Thyroid gland (tissue), 4 donors: ENCODE measurements at regions not wholly inside any gene's neighbourhood (a gene's known extent, or its start where the extent isn't known, plus 50 kb on each side); places are given as distances from the start of the nearest gene placed in this dataset.

ENCODE experiments used
- DNase-seq, 2 donors: peaks; one replicate each; pipeline ENCODE4 v3.0.0-alpha.2; 2019
- H3K27ac ChIP-seq, 3 donors: fragments of 200-600 bp; sonication (generic); 1 replicate in 2 of 3; 2 replicates in 1 of 3; pipeline ENCODE4 v1.5.1; 2016 to 2019; ENCODE audit warnings: mild to moderate bottlenecking in 1 of 3, moderate library complexity in 1 of 3
- H3K27me3 ChIP-seq: fragments of 200-600 bp; sonication (generic); one replicate; pipeline ENCODE4 v1.5.1; 2019
- H3K36me3 ChIP-seq, 2 donors: fragments of 200-600 bp; sonication (generic); one replicate each; pipeline ENCODE4 v1.5.1; 2016 to 2019
- H3K4me1 ChIP-seq, 2 donors: fragments of 200-600 bp; sonication (generic); one replicate each; pipeline ENCODE4 v1.5.1; 2017 to 2019
- H3K4me3 ChIP-seq, 3 donors: fragments of 200-600 bp; sonication (generic); replicated peaks in 1 of 3; 1 replicate in 2 of 3; 2 replicates in 1 of 3; pipeline ENCODE4 v1.5.1; 2016; ENCODE audit warnings: mild to moderate bottlenecking in 1 of 3
- H3K9me3 ChIP-seq: fragments of 200-600 bp; sonication (generic); one replicate; pipeline ENCODE4 v1.5.1; 2017
- CTCF ChIP-seq, 6 experiments: fragments of 200-600 bp in 3 of 6; fragments of 450-650 bp in 3 of 6; sonication (generic) in 3 of 6; IDR thresholded peaks; one replicate each; pipeline ENCODE4 v1.5.1; 2016 to 2019; ENCODE audit warnings: antibody characterized with exemption in 6 of 6, mild to moderate bottlenecking in 2 of 6, inconsistent platforms in 1 of 6, moderate library complexity in 1 of 6
- POLR2A ChIP-seq, 2 donors: fragments of 450-650 bp; IDR thresholded peaks; one replicate each; pipeline ENCODE4 v1.6.1; 2017; ENCODE audit warnings: antibody characterized with exemption in 2 of 2, mild to moderate bottlenecking in 2 of 2, moderate library complexity in 1 of 2
- WGBS, 2 donors: methylation state at CpG; one replicate each; pipeline ENCODE4 v1.1.5; 2017; 5-methylcytosine and 5-hydroxymethylcytosine counted together
- intact Hi-C: fragments of 100-400 bp; cut with DNase I; formaldehyde crosslinking; loops from one replicate; pipeline ENCODE4 v1.15.1; 2023

GRCh38 chr2:70011335-70011734, 49.9 kb upstream of the ASPRV1 start:
- Histone ChIP-seq H3K36me3 (no peaks in the 10 kb centered on the region), H3K27ac (no peak overlapping the region), H3K27me3 (no peaks in the 10 kb centered on the region), H3K9me3 (no peaks in the 10 kb centered on the region), H3K4me3 (no peak overlapping the region), H3K4me1 (no peaks in the 10 kb centered on the region)
- no peak for DNase-seq
- WGBS, 2 donors = 80 to 85% methylated on average over 4 of the region's 4 CpGs
- intact Hi-C loops = no loop called here
- TF ChIP-seq CTCF (IDR thresholded peaks at IDR 0.05) (no peak), POLR2A (IDR thresholded peaks at IDR 0.05) (no peak)
